ENCODE measurements at regions not wholly inside any gene's neighbourhood (a gene's known extent, or its start where the extent isn't known, plus 50 kb on each side); places are given as distances from the start of the nearest gene placed in this dataset.

DNA sequence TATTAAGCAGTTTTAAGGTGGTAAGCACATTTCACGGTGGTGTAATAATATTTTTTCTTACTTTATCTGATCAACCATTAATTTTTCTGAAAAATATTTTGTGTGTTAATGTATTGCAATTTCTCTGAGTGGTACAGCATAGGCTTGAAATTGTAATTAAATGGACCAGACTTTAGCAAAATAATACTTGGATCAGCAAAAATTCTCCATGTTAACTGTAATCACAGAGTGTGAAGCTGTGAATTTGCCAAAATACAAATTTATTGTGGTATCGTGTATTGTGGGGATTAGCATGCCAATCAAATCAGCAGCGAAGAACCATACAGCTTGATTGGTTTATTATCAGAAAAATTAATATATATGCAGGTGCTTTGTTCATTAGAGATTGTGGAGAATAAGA is 1088.9 kb upstream of the GYPC start:
- intact Hi-C loops (cut with DNase I), result no loop called here
- H3K4me1 ChIP-seq (ENCODE audit: control insufficient read depth in 2 of 3, insufficient read depth in 2 of 3, low read depth in 1 of 3, low read length in 3 of 3), result no peaks in the 10 kb centered on the region
- TF ChIP-seq, protein P1, sequence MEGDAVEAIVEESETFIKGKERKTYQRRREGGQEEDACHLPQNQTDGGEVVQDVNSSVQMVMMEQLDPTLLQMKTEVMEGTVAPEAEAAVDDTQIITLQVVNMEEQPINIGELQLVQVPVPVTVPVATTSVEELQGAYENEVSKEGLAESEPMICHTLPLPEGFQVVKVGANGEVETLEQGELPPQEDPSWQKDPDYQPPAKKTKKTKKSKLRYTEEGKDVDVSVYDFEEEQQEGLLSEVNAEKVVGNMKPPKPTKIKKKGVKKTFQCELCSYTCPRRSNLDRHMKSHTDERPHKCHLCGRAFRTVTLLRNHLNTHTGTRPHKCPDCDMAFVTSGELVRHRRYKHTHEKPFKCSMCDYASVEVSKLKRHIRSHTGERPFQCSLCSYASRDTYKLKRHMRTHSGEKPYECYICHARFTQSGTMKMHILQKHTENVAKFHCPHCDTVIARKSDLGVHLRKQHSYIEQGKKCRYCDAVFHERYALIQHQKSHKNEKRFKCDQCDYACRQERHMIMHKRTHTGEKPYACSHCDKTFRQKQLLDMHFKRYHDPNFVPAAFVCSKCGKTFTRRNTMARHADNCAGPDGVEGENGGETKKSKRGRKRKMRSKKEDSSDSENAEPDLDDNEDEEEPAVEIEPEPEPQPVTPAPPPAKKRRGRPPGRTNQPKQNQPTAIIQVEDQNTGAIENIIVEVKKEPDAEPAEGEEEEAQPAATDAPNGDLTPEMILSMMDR (IDR thresholded peaks at IDR 0.05; ENCODE audit: borderline replicate concordance, extremely low read depth, insufficient read depth), result no peak
- DNase-seq (no peak), FAIRE-seq (no peak)
- H3K4me3 ChIP-seq (ENCODE audit: low read length in 3 of 3), result no peak overlapping the region
- H3K9ac ChIP-seq (ENCODE audit: low read length in 3 of 3), result no peak overlapping the region
- H3K36me3 ChIP-seq (ENCODE audit: control insufficient read depth in 2 of 3, insufficient read depth in 3 of 3, low read length in 3 of 3), result no peaks in the 10 kb centered on the region
- H3K27me3 ChIP-seq (ENCODE audit: control insufficient read depth, insufficient read depth, low read length), result no peaks in the 10 kb centered on the region
- H3K9me3 ChIP-seq (ENCODE audit: control insufficient read depth in 2 of 3, insufficient read depth in 1 of 3, low read length in 3 of 3), result no peaks in the 10 kb centered on the region
- no peak overlapping the region for H3K27ac ChIP-seq (ENCODE audit: low read depth in 2 of 2, low read length in 2 of 2)

DNA sequence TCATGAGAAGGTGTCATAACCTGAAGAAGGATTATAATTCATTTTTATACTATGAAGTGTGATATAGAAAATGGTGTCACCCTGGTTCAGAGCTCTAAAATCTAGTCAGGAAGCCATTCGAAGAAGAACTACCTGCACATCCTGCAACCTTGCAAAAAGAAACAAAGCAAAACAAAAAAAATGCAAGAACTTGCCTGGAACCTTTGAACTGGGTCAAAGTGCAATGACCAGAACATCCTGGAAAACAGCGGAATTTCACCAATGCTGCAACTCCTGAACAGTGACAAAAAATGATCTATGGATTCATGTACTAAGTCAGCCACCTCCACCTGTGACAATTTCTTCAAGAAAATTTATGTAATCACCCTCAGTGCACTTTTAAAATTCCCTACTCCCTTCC is 1083.3 kb upstream of the GYPC start:
- intact Hi-C loops (cut with DNase I), result no loop called here
- TF ChIP-seq, protein P1 (IDR thresholded peaks at IDR 0.05; ENCODE audit: borderline replicate concordance, extremely low read depth, insufficient read depth), result no peak
- DNase-seq, result no peak
- Histone ChIP-seq H3K4me1 (ENCODE audit: control insufficient read depth in 2 of 3, insufficient read depth in 2 of 3, low read depth in 1 of 3, low read length in 3 of 3) (no peaks in the 10 kb centered on the region), H3K4me3 (ENCODE audit: low read length in 3 of 3) (no peak overlapping the region), H3K36me3 (ENCODE audit: control insufficient read depth in 2 of 3, insufficient read depth in 3 of 3, low read length in 3 of 3) (no peaks in the 10 kb centered on the region), H3K9me3 (ENCODE audit: control insufficient read depth in 2 of 3, insufficient read depth in 1 of 3, low read length in 3 of 3) (no peaks in the 10 kb centered on the region), H3K9ac (ENCODE audit: low read length in 3 of 3) (no peak overlapping the region), H3K27ac (ENCODE audit: low read depth in 2 of 2, low read length in 2 of 2) (no peak overlapping the region), H3K27me3 (ENCODE audit: control insufficient read depth, insufficient read depth, low read length) (no peaks in the 10 kb centered on the region)
- FAIRE-seq, result no peak

DNA sequence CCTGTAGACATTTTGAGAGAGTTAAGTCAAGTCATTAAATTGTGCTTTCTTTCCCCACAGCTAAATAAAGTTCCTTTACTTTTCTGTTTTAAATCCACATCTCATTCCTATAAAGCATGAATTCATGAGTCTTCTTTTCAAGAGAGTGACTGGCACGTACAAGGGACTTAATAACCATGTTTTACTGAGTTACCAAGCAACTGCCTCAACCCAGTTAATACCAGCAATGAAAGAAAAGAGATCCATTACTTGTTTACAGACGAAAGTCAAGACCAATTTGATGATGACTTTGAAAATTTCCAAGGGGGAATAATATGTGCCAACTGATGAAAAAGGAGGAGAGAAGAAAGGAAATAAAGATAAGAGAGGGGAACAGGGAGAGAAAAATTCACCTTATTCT is 1082.5 kb upstream of the GYPC start:
- Histone ChIP-seq H3K4me1 (ENCODE audit: control insufficient read depth in 2 of 3, insufficient read depth in 2 of 3, low read depth in 1 of 3, low read length in 3 of 3) (no peaks in the 10 kb centered on the region), H3K4me3 (ENCODE audit: low read length in 3 of 3) (no peak overlapping the region), H3K27me3 (ENCODE audit: control insufficient read depth, insufficient read depth, low read length) (no peaks in the 10 kb centered on the region), H3K9ac (ENCODE audit: low read length in 3 of 3) (no peak overlapping the region), H3K27ac (ENCODE audit: low read depth in 2 of 2, low read length in 2 of 2) (no peak overlapping the region), H3K9me3 (ENCODE audit: control insufficient read depth in 2 of 3, insufficient read depth in 1 of 3, low read length in 3 of 3) (no peaks in the 10 kb centered on the region), H3K36me3 (ENCODE audit: control insufficient read depth in 2 of 3, insufficient read depth in 3 of 3, low read length in 3 of 3) (no peaks in the 10 kb centered on the region)
- no peak for FAIRE-seq
- no peak for DNase-seq
- intact Hi-C loops (cut with DNase I), result no loop called here
- TF ChIP-seq, protein P1 (IDR thresholded peaks at IDR 0.05; ENCODE audit: borderline replicate concordance, extremely low read depth, insufficient read depth), result no peak

DNA sequence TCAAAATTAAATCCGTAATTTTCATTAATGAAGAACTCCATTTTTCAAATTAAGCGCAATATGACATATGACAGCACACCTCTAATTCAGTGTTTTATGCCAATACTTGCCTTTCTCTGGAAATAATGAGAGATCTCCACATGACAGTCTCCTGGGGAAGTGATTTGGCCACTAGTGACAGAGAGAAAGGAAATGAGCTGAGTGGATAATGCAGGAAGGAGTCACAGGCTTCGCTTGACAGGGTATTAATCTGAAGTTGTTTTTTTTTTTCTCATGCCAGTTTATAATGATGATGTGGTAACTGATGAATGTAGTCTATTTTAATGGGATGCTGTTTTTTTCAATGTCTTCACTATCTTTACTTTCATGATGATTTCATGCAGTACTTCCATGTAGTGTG is 1079.4 kb upstream of the GYPC start:
- FAIRE-seq (no peak), DNase-seq (no peak)
- TF ChIP-seq, protein P1 (IDR thresholded peaks at IDR 0.05; ENCODE audit: borderline replicate concordance, extremely low read depth, insufficient read depth), result no peak
- no peak overlapping the region for H3K9ac ChIP-seq (ENCODE audit: low read length in 3 of 3)
- no peaks in the 10 kb centered on the region for H3K9me3 ChIP-seq (ENCODE audit: control insufficient read depth in 2 of 3, insufficient read depth in 1 of 3, low read length in 3 of 3)
- intact Hi-C loops (cut with DNase I), result no loop called here
- H3K4me1 ChIP-seq (ENCODE audit: control insufficient read depth in 2 of 3, insufficient read depth in 2 of 3, low read depth in 1 of 3, low read length in 3 of 3), result no peaks in the 10 kb centered on the region
- no peak overlapping the region for H3K27ac ChIP-seq (ENCODE audit: low read depth in 2 of 2, low read length in 2 of 2)
- no peak overlapping the region for H3K4me3 ChIP-seq (ENCODE audit: low read length in 3 of 3)
- H3K27me3 ChIP-seq (ENCODE audit: control insufficient read depth, insufficient read depth, low read length), result no peaks in the 10 kb centered on the region
- H3K36me3 ChIP-seq (ENCODE audit: control insufficient read depth in 2 of 3, insufficient read depth in 3 of 3, low read length in 3 of 3), result no peaks in the 10 kb centered on the region
